ENCODE measurements at regions not wholly inside any gene's neighbourhood (a gene's known extent, or its start where the extent isn't known, plus 50 kb on each side); places are given as distances from the start of the nearest gene placed in this dataset.

DNA sequence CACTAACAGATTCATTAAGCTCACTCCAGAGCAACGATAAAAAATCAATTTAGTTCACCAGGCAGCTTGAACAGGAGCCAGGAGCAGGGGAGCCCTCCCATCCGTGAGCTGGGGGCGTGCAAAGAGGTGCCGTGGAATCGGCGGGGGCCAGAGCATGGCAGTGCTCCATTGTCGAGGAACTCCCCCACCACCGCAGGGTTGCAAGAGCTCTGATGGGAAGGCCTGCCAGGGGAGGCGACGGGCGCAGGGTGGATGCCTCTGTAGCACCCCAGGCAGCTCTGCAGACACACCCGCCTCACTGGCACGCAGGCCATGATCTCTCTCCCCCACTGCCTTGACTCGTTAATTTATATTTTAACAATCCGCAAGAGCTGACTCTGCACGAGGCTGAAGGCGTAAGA is 433.2 kb downstream of the MIAT start:
- TF ChIP-seq, protein P1, sequence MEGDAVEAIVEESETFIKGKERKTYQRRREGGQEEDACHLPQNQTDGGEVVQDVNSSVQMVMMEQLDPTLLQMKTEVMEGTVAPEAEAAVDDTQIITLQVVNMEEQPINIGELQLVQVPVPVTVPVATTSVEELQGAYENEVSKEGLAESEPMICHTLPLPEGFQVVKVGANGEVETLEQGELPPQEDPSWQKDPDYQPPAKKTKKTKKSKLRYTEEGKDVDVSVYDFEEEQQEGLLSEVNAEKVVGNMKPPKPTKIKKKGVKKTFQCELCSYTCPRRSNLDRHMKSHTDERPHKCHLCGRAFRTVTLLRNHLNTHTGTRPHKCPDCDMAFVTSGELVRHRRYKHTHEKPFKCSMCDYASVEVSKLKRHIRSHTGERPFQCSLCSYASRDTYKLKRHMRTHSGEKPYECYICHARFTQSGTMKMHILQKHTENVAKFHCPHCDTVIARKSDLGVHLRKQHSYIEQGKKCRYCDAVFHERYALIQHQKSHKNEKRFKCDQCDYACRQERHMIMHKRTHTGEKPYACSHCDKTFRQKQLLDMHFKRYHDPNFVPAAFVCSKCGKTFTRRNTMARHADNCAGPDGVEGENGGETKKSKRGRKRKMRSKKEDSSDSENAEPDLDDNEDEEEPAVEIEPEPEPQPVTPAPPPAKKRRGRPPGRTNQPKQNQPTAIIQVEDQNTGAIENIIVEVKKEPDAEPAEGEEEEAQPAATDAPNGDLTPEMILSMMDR (IDR thresholded peaks at IDR 0.05), result no peak
- TF ChIP-seq EP300 (IDR thresholded peaks at IDR 0.05) (no peak), POLR2A (IDR thresholded peaks at IDR 0.05) (no peak)

Data from suprapubic skin (tissue), 3 donors.